Fibroblast of skin of back (primary cell): ENCODE measurements at regions not wholly inside any gene's neighbourhood (a gene's known extent, or its start where the extent isn't known, plus 50 kb on each side); places are given as distances from the start of the nearest gene placed in this dataset.
A peak's percentile ranks its signal among the peaks of the same experiment; 100 is the strongest.

Source experiments
- DNase-seq: peaks from one replicate; pipeline ENCODE4 v3.0.0-alpha.2; 2013

DNA sequence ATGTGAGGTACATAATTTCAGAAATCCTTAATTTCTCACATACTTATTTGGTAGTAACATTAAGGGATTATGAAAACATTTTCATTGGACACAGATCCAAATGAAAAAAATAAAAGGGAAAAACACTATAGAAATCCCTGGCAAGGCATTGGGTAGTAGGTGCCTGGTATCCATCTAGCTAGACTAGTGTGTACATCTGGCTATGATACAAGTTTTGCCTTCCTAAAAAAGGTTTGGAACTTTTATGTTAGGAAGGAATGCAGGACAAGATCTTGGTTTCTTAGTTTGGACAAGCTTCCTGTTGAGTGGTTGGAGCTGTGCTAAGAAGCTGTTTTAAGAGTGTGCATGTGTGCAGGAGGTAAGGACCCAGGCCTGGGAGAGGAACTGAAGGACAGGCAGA, 252.3 kb upstream of the GLI3 start:
- no peak for DNase-seq

DNA sequence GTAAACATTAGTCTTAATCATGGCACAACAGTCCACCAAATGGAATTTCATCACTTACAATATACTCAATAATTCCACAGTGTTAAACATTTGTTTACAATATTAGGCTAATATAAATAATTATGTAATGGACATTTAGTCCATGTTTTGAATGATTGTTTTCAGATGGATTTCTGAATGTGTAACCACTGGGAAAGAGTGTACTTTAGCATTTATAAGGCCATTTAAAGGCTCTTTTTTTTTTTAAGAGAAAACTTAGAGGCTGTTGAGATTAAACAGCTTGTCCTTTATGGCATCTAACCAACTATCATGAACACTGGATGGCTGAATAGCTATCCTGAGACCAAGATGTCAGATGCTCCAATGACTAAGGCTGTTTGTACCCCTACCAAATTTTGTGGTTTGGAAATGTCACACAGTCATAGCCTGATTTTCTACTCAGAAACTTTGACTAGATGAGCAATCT, 248.3 kb upstream of the GLI3 start:
- no peak for DNase-seq

DNA sequence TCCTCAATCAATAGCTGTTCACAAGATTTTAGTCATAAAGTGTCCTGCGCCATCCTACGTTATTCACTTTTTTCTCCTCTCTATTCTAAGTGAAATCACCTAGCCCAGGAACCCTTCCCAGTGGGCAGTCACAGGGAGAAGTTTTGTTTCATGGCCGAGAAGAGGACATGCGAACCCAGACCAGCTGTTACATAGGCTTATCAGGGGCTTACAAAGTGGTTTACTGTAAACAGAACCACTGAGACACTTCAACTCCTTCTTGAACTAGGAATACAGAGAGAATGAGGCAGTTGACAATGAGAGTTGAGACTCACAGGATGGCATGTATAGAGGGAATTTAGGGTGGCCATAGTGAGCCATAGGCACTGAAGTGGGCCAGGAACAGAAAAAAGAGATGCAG, 246.9 kb upstream of the GLI3 start:
- no peak for DNase-seq

DNA sequence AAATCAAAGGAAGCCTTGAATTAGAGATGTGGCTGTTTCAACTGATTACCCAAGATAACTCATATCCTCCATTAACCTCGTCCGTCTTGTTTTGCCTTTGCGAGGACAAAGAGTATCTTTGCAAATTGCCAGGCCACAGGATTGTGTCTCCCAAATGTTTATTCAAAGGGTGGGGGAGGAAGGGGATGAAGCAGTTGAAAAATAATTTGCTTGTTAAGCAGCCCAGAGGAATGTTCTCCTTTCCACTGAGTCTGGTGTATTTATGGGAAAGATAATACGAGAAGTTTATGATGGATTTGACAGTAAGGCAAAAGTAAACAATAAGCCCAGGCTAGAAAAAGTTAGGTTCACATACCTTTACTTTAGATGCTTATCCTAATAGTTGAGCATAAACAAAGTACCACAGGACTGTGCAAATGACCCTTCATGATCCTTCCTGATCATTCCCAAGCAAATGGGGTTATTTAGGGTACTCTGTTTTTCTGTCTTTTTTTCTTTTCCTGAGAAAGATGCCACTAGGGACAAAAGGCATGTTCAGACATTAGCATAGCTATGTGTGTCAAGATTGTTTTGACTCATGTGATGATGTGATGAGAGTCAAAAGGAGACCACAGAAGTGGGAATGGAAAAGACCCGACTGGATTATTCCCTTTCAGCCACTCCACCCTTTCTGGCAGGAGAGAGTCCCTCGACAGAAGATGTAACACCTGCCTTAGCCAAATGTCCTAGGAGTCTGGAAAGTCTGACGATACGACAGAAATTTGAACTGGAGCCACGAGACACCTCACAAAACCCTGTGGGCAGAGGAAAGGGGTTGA, 243.0 kb upstream of the GLI3 start:
- peak; percentile 66 for DNase-seq

DNA sequence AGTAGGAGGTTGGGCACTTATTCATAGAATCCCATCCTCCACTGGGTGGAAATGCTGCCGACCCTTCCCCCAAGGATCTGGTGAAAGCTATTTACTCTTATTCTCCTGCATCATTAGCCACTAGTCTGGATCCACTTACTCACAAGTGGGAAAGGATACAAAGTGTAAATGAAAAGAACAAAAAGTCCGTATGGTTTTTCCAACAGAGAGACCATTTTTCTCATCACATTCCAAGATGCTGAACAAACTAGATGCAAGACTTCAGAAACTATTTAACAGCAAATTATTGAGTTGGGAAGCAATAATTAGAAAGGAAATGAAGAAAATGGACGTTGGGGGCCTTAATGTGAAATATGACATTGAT, 242.4 kb upstream of the GLI3 start:
- peak; percentile 38 for DNase-seq

DNA sequence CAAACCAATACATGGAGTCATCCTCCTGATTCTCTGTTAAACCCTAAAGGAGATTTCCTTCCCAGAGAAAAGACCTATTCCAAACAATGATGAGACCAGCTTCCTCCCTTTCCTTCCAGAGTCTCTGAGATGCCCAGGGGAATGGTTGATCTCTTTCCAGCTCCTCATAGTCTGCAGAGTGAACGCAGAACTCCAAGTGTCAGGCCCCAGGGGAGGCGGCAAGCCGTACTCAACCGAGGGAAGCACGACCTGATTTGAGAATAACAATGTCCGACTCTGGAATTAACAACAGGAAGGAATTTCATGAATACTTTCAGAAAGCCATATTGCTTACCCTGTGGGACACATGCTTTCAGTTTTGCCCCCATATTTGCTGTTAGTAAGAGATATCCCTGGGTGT, 241.7 kb upstream of the GLI3 start:
- DNase-seq = no peak

DNA sequence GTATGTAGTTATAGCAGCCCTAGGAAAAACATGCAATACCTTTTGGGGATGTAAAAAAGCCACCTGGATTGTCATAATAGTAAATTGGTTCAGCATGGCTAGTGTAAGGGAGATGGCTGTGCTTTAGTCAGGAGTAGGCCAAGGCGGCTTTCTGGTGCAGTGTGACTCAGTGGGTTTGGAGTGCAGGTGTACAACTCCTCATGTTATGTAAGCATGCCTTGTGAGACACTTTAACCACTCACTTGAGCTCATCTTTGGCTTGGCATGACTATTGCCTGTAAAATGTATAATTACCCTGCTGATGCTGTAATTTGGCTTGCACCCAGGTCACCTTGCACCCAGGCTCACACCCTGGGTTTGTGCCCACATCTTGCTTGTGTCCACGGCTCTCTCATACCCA, 239.2 kb upstream of the GLI3 start:
- no peak for DNase-seq

DNA sequence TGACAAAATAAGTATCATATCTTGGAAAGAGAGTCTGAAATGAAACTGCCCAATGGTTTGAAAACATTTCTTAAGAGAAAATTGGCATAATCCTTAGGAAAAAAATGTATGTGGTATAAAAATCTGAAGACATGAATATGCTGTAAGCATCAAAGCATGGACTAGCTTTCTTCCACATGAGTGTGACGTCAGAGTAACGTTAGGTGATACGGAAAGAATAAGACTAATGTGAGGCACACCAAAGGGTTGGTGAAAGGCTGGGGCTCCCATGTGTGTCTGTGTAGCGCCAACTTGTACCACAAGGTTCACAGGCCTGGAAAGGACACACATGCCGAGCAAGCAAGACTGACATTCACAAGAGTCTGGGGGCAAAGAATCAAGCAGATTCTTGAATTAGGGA, 238.1 kb upstream of the GLI3 start:
- no peak for DNase-seq

DNA sequence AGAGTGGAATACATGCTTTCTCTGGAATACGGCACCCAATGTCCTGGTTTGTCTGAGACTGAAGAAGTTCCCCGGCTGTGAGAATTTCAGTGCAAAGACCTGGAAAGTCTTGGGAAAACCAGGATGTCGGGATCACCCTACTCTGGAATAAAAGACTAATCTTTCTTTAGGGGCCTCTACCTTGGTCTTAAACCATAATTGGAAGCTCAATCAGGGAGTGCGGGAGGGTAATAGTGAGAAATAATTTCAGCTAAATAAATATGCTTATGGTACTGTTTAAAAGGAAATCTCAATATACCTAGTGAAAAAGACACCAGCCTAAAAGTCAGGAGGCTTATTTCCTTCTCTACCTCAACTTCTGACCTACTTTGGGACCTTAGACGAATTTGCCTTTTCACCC, 236.1 kb upstream of the GLI3 start:
- no peak for DNase-seq

DNA sequence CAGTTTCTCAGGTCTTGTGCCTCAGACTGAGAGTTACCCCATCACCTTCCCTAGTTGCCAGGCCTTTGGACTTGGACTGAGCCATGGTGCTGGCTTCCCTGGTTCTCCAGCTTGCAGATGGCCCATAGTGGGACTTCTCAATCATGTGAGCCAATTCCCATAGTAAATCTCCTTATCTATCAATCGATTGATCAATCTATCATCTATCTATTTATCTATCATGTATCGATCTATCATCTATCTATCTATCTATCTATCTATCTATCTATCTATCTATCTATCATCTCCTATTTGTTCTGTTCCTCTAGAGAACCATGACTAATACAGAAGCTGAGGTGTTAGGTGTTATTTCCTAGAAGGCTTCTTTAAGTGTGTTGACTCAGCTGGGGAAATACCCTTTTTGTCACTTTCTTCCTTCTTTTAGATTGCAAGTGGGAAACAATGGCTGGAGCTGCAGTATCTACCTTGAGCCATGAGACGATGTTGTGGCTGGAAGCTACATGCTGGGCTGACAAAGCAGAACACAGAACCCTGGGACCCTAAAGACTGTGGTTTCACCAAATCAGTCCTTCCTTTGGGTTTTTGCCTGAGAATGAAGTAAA, 234.7 kb upstream of the GLI3 start:
- no peak for DNase-seq

DNA sequence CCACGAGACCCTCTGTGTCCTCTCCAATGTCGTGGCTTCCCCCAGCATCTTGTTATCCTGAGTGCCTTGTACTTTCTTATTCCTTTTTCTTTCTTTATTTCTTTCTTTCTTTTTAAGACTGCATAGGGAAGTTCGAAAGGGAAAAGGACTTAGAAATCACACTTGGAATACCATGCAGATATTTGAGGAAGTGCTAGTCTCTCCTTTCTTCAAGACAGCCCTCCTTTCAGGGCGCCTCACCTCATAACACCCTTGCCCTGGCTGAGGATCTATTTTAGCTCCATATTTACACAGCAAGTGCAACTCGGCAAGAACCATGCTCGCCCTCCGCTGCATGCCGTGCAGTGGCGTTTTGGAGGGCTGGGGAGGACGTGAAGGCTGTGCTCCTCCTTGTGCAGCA, 232.3 kb upstream of the GLI3 start:
- DNase-seq = no peak

DNA sequence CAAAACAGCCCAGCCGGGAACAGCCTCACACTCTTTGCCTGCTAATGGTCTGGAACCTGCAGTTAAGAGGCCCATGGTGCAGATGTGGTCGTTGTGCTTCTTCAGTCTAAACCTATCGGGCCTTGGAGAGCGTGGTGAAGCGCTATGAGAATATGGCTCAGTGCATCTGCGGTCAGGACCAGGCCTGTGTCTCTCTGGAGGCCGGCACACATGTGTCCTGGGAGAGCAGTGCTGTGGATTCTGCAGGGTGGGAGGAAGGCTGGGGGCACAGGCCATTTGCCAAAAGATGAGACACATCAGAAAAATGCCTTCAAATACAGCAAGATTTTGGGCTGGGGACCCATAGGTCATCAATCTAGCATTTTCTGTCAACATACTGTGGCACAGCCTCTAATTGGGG, 231.5 kb upstream of the GLI3 start:
- no peak for DNase-seq

DNA sequence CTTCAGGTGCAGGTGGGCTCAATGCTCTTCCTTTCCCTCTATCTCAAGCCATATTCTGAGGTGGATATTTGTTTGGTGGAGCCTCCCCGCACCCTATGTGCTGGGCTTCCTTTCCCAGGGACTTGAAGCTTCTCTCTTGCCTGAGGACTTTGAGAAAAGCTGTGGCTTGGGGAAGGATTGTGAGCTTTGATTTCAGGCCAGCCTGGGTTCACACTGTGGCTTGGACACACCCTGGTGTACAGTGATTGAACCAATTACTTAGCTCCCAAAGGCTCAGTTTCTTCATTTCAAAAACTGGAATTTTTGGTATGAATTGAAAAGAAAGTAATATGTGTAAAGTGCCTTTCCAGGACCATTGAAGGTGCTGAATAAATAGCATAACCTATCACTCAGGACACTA, 224.5 kb upstream of the GLI3 start:
- DNase-seq = no peak

DNA sequence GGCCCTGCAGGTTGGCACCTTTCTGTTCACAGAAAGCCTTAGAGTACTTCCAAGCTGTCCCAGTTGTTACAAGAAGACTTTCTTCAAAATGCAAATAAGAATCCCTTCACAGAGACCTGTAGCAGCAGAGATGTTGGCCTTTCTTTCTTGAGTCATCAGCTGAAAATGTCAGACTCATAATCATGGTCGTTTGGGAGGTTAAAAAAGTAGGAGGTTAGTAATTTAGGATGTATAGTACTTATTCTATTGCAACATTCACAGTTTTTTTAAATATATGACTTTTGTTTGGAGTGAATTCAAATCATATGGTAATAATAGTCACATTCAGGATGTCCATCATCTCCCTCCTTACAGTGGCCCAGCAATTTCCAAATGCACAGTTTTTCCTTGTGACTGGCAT, 223.9 kb upstream of the GLI3 start:
- peak; percentile 22 for DNase-seq

DNA sequence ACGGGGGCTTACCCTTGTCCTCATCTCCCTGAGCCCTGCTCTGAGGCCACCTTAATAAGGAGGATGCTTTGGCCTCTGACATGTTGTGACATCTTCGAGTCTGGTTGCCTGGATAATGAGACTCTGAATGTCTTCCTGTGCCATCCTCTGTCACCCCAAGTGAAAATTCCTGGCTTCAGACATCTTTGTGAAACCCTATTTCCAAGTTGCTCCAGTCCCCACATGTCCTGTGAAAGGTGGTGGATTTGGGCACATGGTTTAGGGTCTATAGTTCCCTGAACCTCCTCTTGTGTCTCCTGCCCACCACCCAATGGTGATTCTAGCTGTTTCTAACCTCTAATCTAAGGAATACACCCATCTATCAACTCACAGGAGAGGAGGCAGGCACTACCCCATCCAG, 223.1 kb upstream of the GLI3 start:
- DNase-seq = no peak

DNA sequence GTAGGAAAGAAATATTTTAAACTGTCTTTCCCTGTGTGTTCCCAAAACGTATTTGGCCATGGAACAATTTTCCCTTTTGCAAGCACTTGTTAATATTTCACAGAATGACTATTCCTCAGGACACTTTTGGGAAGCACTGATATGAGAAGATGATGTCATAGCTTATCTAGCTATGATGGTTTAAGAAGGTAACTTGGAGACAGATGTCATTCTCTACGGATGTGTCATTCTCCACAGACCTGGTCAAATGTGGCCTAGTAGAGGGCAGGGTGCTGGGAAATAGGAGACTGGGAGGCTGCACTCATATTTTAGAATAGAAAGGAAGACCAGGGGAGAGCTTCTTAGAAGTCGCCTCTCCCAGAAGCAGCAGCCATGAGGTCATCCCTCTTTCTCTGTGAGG, 220.7 kb upstream of the GLI3 start:
- peak; percentile 26 for DNase-seq

DNA sequence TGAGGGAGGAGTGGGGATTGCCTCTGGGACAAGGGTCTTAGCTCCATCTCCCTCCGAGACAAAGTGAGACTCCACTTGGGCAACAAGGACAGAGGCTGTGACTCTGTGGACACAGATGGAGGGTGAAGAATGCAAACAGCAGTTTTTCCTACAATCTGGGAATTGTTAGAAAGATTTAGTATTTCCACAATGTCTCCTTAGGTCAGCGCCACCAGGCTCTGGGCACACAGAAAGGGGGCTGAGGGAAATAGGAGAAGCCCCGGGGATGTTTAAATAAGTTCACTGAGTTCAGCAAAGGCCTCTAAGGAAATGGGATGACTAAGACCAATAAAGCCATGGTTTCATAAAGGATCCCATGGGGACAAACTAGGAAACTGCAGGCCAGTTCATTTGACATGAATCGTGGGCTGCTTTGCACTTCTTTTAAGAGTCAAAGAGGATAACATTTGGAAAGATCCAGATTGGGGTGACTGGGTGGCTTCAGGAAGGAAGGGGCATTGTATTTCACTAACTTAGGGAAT, 219.8 kb upstream of the GLI3 start:
- DNase-seq = peak; percentile 44

DNA sequence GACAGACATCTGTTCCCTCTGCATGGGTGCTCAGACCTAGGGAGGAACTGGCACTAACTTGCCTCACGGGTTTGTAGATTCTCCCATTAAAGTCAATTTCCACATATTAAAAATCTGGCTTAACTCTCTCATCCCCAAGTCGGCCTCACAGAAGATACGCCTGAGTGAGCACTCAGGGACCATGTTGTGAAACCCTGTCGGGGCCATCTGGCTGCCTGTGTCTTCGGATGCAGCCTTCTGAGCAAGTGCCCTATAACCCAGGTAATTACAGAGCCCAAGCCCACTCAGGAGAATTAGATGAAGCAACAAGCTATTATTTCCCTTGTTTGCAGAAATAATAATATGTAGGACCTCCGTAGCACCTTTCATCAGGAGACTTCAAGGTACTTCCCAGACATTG, 219.3 kb upstream of the GLI3 start:
- no peak for DNase-seq

DNA sequence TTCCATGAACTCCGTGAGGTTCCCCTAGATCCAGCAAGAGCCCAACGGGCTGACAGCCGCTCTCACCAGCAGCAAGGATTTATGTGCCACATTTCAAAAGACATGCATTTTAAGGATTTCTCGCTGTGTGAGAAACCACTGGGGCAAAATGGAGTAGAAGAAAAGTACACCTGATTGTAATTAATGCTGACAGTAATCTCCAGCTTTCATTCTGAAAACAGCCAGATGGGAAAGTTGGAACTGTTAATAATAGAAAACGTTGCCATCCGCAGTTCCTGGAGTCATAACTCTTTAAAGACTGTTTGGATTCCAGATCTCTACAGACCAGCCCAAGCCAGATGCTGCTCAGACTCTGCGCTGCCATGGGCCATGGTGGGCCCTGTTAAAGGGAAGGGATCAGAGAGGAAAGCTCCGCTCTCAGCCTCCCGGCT, 216.9 kb upstream of the GLI3 start:
- DNase-seq = no peak

DNA sequence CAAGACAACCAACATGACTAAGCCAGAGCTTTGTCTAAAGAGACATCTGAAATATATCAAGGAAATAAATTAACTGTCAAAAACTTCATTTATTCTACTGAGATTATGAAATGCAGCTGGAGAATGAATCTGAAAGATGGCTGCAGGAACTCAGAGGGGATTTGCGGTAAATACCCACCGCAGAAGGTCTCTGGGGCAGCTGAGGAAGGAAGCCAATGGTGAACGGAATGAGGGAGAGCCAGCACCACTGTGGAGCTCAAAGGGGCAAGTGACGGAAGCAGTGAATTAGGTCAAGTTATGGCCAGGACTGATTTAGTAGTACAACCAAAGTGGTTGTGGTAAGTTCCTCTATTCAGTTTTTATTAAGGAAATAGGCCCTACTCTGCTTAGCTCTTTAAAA, 215.3 kb upstream of the GLI3 start:
- DNase-seq = no peak

DNA sequence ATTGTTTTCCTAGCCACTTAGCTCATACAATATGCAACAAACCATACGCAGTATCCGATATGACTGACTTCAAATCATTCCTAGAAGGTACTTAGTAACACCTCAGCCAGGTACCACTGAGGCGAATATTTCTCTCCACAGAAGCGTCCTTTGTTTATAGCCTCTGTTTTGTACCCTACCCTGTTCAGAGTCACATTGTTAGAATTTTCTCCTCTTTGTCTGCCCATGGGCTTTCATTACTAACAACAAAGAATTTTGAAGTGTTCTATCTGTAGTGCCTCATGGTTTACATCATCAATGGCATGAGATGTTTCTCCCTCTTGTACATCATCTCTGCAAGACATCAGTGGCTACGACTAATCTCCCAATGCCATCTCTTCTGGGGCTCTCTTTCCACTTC, 212.4 kb upstream of the GLI3 start:
- DNase-seq = no peak

DNA sequence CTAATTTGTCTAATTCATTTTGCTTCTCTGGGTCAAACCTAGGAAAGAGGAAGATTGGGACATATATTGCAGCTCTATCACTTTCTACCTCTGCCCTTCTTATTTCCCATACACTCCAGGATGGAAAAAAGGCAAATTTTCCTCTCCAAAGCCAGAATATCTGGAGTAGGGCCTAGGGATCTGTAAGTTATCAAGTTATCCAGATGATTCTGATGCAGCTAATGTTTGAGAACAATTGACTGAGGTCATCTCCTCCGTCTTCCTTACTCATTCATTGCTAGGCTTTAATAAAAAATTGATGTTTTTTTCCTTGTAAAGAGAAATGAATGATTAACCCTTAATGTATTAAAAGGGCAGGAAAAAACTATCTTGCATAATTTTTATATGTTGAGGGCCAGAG, 211.9 kb upstream of the GLI3 start:
- DNase-seq = no peak

DNA sequence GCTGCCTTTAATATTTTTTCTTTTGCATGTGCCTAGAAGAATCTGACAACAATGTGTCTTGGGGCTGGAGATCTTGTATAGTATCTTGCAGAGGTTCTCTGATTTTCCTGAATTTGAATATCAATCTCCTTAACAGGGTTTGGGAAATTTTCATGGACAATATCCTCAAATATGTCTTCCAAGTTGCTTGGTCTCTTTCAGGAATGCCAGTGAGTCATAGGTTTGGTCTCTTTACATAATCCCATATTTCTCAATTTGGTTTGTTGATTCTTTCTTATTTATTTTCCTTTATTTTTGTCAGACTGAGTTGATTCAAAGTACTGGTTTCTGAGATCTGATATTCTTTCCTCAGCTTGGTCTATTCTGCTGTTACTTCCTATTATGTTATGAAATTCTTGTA, 208.7 kb upstream of the GLI3 start:
- peak; percentile 59 for DNase-seq

DNA sequence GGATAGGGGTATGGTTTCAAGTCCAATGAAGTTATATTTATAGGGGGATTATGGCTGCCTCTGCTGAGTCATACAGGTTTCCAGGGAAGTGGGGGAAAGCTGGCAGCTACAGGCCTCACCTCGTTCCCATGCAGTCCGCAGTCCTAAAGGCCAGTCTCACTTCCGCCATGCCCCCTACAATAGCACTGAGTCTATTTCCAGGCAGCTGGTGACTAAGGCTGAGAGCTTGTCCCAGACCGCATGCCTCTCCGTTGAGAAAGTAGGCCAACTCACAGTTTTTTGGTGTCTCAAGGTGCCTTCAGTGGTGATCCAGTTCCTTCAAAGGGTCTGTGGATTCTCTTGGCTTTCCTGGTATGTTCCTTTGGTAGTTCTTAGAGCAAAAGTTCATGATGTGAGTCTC, 203.9 kb upstream of the GLI3 start:
- DNase-seq = no peak
